ENCODE measurements at regions not wholly inside any gene's neighbourhood (a gene's known extent, or its start where the extent isn't known, plus 50 kb on each side); places are given as distances from the start of the nearest gene placed in this dataset.

GRCh38 chr3:193767353-193768069, 174.5 kb downstream of the OPA1 start:
- TF ChIP-seq POLR2A (IDR thresholded peaks at IDR 0.05) (no peak), CTCF (IDR thresholded peaks at IDR 0.05) (no peak)
